GM13977 (cell line): ENCODE measurements at regions not wholly inside any gene's neighbourhood (a gene's known extent, or its start where the extent isn't known, plus 50 kb on each side); places are given as distances from the start of the nearest gene placed in this dataset.
"Not testable (repeated sequence)": the region's sequence is repeated elsewhere in the genome, so short reads cannot be mapped to it uniquely, and the experiment has no call there.

Experiments used
- DNase-seq: peaks from one replicate; pipeline ENCODE4 v3.0.0; 2012; ENCODE audit warnings: low spot score
- in situ Hi-C: fragments of 300-500 bp; cut with MboI; formaldehyde crosslinking; loops from one replicate; pipeline ENCODE4 v1.12.0; 2022; ENCODE audit warnings: low sequenced_read_pairs, low pct_unique_long_range_greater_than_20kb, mixed read lengths, inconsistent platforms; ENCODE audit not compliant: unreplicated experiment
- TF ChIP-seq, protein P1 (sequence below): IDR thresholded peaks from 2 replicates; pipeline ENCODE4 v1.5.1; 2012; ENCODE audit warnings: mild to moderate bottlenecking, control low read depth; ENCODE audit not compliant: insufficient read depth; ENCODE audit errors: extremely low read depth, missing control alignments

DNA sequence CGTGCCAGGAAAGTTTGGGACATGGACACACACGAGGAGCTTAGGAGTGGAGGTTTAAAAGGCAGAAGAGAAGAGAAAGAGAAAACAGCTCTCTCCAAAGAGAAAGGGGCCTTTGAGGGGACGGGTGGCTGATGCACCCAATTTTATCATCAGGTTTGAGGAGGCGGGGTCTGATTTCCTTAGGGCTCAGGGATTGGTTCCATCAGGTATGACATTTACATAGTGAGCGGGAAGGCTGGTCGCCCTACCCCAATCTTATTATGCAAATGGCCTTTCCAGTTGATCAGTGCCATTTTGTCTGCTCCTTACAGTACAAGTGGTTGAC lies 749.1 kb upstream of the TPTE start:
- in situ Hi-C loops = no loop called here
- DNase-seq = no peak
- TF ChIP-seq, protein P1, sequence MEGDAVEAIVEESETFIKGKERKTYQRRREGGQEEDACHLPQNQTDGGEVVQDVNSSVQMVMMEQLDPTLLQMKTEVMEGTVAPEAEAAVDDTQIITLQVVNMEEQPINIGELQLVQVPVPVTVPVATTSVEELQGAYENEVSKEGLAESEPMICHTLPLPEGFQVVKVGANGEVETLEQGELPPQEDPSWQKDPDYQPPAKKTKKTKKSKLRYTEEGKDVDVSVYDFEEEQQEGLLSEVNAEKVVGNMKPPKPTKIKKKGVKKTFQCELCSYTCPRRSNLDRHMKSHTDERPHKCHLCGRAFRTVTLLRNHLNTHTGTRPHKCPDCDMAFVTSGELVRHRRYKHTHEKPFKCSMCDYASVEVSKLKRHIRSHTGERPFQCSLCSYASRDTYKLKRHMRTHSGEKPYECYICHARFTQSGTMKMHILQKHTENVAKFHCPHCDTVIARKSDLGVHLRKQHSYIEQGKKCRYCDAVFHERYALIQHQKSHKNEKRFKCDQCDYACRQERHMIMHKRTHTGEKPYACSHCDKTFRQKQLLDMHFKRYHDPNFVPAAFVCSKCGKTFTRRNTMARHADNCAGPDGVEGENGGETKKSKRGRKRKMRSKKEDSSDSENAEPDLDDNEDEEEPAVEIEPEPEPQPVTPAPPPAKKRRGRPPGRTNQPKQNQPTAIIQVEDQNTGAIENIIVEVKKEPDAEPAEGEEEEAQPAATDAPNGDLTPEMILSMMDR = no peak

DNA sequence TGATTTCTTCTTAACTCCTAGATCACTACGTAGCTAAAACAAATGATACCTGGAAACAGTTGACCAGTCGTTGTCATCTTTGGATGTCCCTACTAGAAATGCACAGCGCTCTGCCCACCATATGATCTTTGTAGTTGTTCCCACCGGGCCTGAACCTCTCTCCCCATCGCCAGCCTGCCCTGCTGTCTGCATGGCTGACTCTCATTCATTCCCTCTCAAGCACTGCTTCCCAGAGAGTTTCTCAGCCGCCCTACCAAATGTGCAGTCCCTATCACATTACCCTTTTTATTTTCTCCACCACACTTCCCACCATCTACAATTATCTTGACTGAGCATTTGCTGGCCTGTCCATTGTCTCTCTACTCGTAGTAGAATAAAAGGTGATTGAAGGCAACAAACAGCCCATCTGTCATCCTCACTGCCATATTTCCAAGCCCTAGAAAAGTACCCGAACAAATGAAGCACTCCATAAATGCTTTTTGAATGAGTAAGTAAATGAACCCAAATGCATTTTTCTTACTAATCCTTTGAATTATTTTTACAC lies 748.4 kb upstream of the TPTE start:
- DNase-seq, in situ Hi-C loops: not testable (repeated sequence)

DNA sequence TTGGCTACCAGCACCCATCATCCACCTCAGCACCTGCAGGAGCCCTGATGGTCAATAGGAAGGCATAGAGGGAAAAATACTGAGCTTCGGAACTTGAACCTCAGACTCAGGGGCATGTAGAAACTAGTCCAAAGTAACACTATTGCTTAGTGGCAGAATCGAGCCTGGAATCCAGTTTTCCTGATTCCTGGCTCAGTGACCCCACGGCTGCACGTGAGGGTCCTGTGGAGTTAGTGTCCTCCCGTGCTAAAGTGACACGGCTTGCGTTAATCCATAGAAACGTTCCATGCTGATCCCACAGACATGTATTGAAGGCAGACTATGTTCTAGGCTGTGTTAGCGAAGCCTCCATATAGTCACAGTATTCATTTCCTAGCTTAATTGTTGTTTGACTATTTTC lies 747.0 kb upstream of the TPTE start:
- no peak for DNase-seq
- TF ChIP-seq, protein P1 = no peak
- in situ Hi-C loops = no loop called here

DNA sequence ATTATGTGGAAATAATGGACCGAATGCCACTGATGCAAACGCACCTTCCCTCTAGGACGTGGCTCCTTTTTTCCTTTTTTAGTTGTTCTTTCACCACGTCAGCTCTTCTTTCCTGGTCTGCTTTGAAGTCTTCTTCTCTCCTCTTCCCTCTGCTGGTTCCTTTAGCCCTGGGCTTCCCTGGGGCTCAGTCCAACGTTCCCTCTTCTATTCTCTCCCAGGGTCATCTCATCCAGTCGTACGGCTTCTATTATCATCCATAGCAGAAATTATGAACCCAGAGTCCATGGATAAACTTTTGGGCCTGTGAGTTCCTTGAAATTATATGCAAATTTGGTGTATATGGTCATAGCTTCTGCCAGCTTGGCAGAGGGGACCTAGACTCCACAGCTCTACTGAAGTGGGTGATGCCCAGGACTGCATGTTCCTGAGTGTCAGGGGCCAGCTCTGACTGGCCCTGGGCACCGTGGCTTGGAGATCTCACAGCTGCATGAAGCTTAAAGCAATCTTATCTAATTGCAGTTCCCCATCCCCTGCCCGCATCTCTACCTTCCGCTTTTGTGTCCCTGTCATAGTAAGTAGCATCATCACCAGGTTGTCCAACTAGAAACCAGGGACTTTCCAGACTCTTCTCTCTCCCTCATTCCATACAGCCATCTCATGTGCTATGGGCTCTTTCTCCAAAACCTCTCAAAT lies 746.3 kb upstream of the TPTE start:
- DNase-seq, in situ Hi-C loops: not testable (repeated sequence)

DNA sequence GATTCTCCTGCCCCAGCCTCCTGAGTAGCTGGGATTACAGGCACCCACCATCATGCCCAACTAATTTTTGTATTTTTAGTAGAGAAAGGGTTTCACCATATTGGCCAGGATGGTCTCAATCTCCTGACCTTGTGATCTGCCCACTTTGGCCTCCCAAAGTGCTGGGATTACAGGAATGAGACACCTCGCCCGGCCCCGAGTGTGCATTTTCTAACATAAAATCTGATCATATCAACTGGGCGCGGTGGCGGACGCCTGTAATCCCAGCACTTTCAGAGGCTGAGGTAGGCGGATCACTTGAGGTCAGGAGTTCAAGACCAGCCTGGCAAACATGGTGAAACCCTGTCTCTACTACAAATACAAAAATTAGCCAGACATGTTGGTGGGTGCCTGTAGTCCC lies 745.5 kb upstream of the TPTE start:
- in situ Hi-C loops = not testable (repeated sequence)

DNA sequence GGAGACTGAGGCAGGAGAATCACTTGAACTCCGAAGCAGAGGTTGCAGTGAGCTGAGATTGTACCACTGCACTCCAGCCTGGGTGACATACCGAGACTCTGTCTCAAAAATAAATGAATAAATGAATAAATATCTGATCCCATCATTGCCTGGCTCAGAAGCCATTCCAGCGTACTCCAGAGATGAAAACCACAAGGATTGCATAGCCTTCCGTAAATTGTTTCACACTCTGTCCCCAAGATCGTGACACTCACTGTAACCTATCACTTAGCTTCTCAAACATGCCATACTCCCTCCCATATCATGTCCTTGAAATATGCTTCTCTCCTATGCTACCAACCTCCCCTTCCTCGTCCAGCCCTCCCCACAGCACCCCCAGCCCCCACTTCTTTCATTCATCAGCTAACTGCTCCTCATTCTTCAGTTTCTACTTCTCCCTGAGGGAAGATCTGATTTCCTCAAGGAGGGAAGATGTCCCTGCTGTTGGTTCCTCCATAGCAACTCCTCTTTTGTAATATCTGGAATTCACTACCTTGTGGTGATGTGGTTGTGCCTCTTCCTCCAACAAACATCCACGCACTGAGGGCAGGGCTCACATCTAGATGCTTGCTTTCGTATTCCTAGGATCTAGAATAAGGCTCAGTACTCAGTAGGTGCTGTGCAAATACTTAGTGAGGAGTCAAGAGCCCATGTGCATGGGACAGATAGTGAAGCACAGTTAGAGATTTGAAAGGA lies 744.9 kb upstream of the TPTE start:
- DNase-seq, in situ Hi-C loops: not testable (repeated sequence)

More for the DNA sequence above, 745.5 kb upstream of the TPTE start:
- DNase-seq = not testable (repeated sequence)

DNA sequence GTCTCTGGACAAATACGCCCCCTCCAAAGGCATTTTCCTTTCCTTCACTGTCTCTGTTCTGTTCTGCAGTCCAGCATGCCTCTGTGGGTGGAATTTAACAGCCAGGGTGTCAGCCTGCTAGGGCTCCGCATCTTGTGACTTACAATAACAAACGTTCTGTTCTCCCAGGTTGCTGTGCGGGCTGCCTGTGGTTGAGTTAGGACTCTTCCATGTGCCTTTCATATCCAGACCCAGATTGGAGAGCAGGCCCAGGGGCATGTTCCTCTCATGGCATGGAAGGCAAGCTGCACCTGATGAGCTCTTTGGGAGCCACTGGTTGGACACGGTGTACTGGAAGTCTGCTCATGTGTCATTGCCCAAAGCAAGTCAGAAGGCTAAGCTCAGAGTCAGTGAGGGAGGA lies 742.8 kb upstream of the TPTE start:
- DNase-seq, in situ Hi-C loops: not testable (repeated sequence)

DNA sequence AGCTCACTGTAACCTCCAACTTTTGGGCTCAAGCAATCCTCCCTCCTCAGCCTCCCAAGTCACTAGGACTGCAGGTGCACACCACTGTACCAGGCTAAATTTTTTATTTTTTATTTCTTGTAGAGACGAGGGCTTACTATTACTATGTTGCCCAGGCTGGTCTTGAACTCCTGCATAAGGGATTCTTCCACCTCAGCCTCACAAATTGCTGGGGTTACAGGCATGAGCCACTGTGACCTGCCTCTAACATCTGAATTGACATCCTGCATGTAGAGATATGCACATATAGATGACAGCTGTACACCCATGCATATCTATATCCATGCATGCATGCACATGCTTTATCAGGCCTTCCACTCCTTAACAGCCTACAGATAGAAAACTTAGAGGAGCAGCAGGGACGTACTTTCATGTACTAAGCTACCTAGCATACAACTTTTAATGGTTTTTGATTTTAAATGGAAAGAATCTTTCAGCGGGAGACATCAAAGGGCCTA lies 740.9 kb upstream of the TPTE start:
- in situ Hi-C loops = no loop called here

DNA sequence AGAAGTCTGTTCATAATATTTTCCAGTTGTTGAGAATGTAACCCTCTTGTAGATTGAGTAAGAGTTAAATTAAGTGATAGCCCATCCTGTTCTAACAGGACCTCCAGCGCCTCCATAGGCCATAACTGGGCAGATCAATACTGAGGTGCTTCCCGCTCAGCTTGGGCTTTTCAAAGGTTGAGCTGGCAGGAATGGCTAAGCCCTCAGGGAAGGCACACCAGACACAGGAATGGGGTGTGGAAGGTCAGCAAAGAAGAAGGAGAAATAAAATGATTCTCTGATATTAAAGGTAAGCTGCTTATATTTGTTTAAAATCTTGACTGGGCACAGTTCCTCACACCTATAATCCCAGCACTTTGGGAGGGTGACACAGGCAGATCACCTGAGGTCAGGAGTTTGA lies 737.8 kb upstream of the TPTE start:
- DNase-seq, in situ Hi-C loops: not testable (repeated sequence)

More for the DNA sequence above, 740.9 kb upstream of the TPTE start:
- TF ChIP-seq, protein P1 = no peak
- no peak for DNase-seq

DNA sequence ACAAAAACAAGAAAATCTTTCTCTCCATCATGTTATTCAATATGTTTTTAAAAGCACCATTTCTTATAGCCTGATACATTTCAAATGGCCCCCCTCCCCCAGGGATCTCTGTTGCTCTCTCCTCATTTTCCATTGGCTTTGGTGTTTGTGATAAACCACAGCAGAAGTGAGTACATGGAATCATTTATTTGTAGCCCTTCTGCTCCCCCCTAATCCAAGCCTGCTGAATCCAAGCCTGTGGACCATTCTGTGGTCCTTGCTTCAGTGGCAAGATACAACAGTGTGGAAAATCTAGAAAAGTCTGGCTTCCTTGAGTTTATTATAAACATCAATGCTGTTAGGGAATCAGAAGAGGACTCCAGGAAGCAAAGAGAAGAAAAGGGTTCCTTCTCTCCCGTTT lies 737.2 kb upstream of the TPTE start:
- DNase-seq, in situ Hi-C loops: not testable (repeated sequence)

DNA sequence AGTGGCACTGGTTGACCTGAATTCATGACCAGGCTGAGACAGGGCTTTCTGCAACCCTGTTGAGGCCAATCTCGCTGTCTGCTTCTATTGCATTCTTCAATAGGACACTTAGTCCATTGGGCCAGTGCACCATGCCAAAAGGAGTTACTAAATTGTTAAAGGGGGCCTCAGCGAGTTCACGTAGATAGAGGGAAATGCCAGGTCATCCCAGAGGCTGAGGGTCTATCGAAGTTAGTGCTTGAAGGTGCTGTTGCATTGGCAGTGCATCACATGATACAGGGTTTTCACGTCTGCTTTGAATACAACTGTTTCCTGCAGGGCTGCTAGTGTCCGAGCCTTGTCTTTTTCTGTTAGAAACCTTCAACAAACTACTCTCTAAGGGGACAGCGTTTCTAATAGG lies 735.3 kb upstream of the TPTE start:
- in situ Hi-C loops, DNase-seq: not testable (repeated sequence)

DNA sequence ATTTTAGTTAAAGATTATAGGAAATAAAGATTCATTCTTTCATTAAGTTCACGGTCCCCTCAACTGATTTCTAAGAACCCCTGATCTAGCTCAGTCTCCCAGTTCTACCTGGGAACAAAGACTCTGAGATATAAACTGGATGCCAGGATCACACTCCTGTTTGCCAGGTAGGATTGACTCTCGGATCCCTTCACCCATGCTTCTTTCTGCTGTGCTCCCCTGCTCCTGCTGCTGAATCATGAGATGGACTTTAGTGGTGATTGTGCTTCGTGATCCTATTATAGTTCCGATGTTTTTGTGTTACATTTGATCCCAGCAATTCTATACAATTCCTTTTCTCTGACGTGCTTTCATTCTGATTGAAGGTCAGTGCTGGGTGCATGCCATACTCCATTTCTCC lies 733.1 kb upstream of the TPTE start:
- in situ Hi-C loops, DNase-seq: not testable (repeated sequence)

DNA sequence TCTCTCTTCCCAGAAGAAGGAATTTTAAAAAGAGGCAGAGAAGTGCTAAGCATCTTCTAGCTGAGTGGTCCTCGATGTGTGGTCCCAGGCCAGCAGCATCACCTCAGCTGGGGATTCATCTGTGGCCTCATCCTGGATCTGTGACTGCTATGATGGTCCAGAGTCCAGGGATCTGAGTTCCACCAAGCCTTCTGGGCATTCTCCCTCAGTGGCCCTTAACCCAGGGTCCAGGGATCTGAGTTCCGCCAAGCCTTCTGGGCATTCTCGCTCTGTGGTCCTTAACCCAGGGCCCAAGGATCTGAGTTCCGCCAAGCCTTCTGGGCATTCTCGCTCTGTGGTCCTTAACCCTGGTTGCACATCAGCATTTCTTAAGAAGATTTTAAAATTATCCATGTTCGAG lies 731.0 kb upstream of the TPTE start:
- in situ Hi-C loops, DNase-seq: not testable (repeated sequence)

DNA sequence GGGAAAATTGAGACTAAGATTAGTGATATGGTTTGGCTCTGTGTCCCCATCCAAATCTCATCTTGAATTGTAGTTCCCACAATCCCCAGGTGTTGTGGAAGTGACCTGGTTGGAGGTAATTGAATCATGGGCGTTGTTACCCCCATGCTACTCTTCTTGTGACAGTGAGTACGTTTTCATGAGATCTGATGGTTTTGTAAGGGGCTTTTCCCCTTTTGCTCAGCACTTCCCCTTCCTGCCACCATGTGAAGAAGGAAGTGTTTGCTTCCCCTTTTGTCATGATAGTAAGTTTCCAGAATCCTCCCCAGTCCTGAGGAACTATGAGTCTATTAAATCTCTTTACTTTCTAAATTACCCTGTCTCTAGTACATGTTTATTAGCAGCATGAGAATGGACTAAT lies 729.9 kb upstream of the TPTE start:
- DNase-seq, in situ Hi-C loops: not testable (repeated sequence)
